ENCODE measurements at regions not wholly inside any gene's neighbourhood (a gene's known extent, or its start where the extent isn't known, plus 50 kb on each side); places are given as distances from the start of the nearest gene placed in this dataset.

GRCh38 chr13:108427355-108427754 is 157.8 kb downstream of the TNFSF13B start:
- TF ChIP-seq POLR2A (IDR thresholded peaks at IDR 0.05; ENCODE audit: low read depth, low read length) (no peak), POLR2AphosphoS5 (IDR thresholded peaks at IDR 0.05; ENCODE audit: low read depth, low read length) (no peak), PAX5 (IDR thresholded peaks at IDR 0.05; ENCODE audit: insufficient read depth, low read length, severe bottlenecking) (no peak), TAF1 (IDR thresholded peaks at IDR 0.05; ENCODE audit: low read depth, low read length) (no peak), SPI1 (IDR thresholded peaks at IDR 0.05; ENCODE audit: low read depth, low read length) (no peak)
